Body of pancreas (tissue), 4 donors: ENCODE measurements at regions not wholly inside any gene's neighbourhood (a gene's known extent, or its start where the extent isn't known, plus 50 kb on each side); places are given as distances from the start of the nearest gene placed in this dataset.

Source experiments
- ATAC-seq: fragments of 150-250 bp; one replicate; pipeline ENCODE4 v1.9.1; 2016
- DNase-seq, 4 donors: peaks; one replicate each; pipeline ENCODE4 v3.0.0-alpha.2; 2019
- H3K27ac ChIP-seq, 4 donors: fragments of 200-600 bp; sonication (generic); 1 replicate in 3 of 4; 2 replicates in 1 of 4; pipeline versions ENCODE4 v1.5.1 to v1.6.1; 2016 to 2019; ENCODE audit warnings: mild to moderate bottlenecking in 1 of 4, mixed read lengths in 1 of 4, moderate library complexity in 1 of 4
- H3K27me3 ChIP-seq, 2 donors: fragments of 200-600 bp; sonication (generic); one replicate each; pipeline ENCODE4 v1.6.0; 2016; ENCODE audit warnings: mild to moderate bottlenecking in 1 of 2
- H3K36me3 ChIP-seq, 2 donors: fragments of 200-600 bp; sonication (generic); replicated peaks in 1 of 2; 2 replicates each; pipeline ENCODE4 v1.5.1; 2016; ENCODE audit warnings: low read depth in 2 of 2; ENCODE audit not compliant: insufficient read depth in 1 of 2
- H3K4me1 ChIP-seq: fragments of 200-600 bp; sonication (generic); one replicate; pipeline ENCODE4 v1.6.0; 2016
- H3K4me3 ChIP-seq, 2 donors: fragments of 200-600 bp; sonication (generic); 1 replicate in 1 of 2; 2 replicates in 1 of 2; pipeline ENCODE4 v1.5.1; 2016 to 2019
- H3K9me3 ChIP-seq, 3 donors: fragments of 200-600 bp; sonication (generic); 1 replicate in 2 of 3; 2 replicates in 1 of 3; pipeline ENCODE4 v1.5.1; 2016
- POLR2A ChIP-seq, 3 donors: fragments of 450-650 bp; IDR thresholded peaks; one replicate each; pipeline ENCODE4 v1.6.1; 2016; ENCODE audit warnings: antibody characterized with exemption in 3 of 3, mild to moderate bottlenecking in 2 of 3
- WGBS, 2 donors: methylation state at CpG; one replicate each; pipeline ENCODE4 v1.1.5; 2017; 5-methylcytosine and 5-hydroxymethylcytosine counted together
- intact Hi-C: fragments of 100-400 bp; cut with DNase I; formaldehyde crosslinking; loops from one replicate; pipeline ENCODE4 v1.15.1; 2023
- TF ChIP-seq, protein P1 (sequence below), 7 experiments: fragments of 450-650 bp in 4 of 7; fragments of 200-600 bp in 3 of 7; sonication (generic) in 3 of 7; IDR thresholded peaks; one replicate each; pipeline ENCODE4 v1.5.1; 2016 to 2019; ENCODE audit warnings: antibody characterized with exemption in 7 of 7

DNA sequence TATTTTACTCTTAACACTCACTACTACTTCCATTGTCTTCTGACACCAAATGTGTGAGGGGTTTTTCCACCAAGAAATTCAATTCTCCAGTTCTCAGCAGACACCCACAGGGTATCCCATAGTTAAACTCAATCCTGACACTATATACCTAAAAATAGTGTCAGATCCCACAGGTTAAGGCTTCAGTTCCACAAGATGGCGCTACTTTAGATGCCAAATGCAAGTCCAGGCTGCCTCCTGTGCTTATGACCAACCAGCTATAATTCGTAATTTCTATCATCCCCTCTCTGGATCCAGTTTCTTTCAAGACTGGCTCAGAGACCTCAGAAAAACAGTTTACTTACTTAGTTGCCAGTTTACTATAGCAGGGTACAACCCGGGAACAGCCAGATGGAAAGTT, 1146.2 kb upstream of the SPRY2 start:
- Histone ChIP-seq H3K4me3 (no peak overlapping the region), H3K27me3 (no peaks in the 10 kb centered on the region), H3K27ac (no peak overlapping the region), H3K4me1 (no peaks in the 10 kb centered on the region), H3K9me3 (no peaks in the 10 kb centered on the region), H3K36me3 (no peaks in the 10 kb centered on the region)
- DNase-seq, result peak; percentile 13 to 35 (median 25)
- intact Hi-C loops, result no loop called here
- WGBS, 2 donors, result 44 to 49% methylated on average over 3 of the region's 3 CpGs
- no peak for TF ChIP-seq POLR2A (IDR thresholded peaks at IDR 0.05)
- TF ChIP-seq, protein P1, sequence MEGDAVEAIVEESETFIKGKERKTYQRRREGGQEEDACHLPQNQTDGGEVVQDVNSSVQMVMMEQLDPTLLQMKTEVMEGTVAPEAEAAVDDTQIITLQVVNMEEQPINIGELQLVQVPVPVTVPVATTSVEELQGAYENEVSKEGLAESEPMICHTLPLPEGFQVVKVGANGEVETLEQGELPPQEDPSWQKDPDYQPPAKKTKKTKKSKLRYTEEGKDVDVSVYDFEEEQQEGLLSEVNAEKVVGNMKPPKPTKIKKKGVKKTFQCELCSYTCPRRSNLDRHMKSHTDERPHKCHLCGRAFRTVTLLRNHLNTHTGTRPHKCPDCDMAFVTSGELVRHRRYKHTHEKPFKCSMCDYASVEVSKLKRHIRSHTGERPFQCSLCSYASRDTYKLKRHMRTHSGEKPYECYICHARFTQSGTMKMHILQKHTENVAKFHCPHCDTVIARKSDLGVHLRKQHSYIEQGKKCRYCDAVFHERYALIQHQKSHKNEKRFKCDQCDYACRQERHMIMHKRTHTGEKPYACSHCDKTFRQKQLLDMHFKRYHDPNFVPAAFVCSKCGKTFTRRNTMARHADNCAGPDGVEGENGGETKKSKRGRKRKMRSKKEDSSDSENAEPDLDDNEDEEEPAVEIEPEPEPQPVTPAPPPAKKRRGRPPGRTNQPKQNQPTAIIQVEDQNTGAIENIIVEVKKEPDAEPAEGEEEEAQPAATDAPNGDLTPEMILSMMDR (IDR thresholded peaks at IDR 0.05), result peak in 5 of 7 experiments; percentile 18 to 28 (median 24)
- ATAC-seq, result no peak

DNA sequence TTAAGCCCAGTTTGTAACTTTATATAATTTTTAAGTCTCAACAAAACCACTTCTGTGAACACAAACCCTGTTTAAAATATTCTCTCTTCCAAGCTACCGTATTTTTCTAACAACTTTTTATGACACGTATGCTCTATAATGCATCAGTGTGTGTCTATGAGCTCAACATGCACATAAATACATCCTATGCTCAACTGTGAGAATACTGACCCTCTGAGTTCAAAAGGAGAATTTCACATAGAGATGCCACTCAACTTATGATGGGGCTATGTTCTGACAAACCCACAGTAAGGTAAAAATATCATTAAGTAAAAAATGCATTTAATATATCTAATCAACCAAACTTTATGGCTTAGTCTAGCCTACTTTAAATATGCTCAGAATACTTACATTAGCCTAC, 1139.7 kb upstream of the SPRY2 start:
- ATAC-seq (no peak), DNase-seq (no peak)
- H3K36me3 ChIP-seq, result no peaks in the 10 kb centered on the region
- H3K27ac ChIP-seq, result no peak overlapping the region
- no peak overlapping the region for H3K4me3 ChIP-seq
- intact Hi-C loops, result no loop called here
- no peaks in the 10 kb centered on the region for H3K4me1 ChIP-seq
- WGBS, 2 donors, result 51 to 56% methylated on average over 2 of the region's 2 CpGs
- H3K9me3 ChIP-seq, result no peaks in the 10 kb centered on the region
- TF ChIP-seq, protein P1 (IDR thresholded peaks at IDR 0.05), result peak in 4 of 7 experiments; percentile 17 to 36 (median 30)
- TF ChIP-seq POLR2A (IDR thresholded peaks at IDR 0.05), result no peak
- no peaks in the 10 kb centered on the region for H3K27me3 ChIP-seq

DNA sequence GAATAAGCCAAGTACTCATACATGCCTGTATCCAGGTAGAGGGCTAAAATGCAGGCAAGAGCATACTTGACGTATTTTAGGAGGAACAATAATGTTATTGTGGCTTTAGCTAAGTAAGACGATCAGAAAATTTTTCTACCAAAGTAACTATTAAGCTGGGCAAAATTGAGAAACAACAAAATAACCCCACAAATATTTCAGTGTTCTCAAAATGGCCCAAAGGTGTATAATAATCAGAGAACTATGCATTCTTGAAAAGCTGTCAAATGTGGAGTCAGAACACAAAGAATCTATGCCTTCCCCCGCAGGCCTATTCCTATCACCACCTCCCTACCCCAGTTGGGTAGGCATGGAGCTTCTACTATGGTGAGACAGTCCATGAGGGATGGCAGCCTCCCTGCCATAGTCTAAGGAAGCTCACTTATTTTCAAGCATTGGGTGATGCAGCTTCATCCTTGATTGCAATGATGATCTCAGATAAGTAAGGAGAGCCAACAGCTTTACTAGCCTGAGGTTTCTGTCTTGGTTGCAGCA, 1132.5 kb upstream of the SPRY2 start:
- TF ChIP-seq, protein P1 (IDR thresholded peaks at IDR 0.05), result no peak
- no peak for TF ChIP-seq POLR2A (IDR thresholded peaks at IDR 0.05)
- Histone ChIP-seq H3K36me3 (no peaks in the 10 kb centered on the region), H3K4me1 (no peaks in the 10 kb centered on the region), H3K9me3 (no peaks in the 10 kb centered on the region), H3K27ac (no peak overlapping the region), H3K27me3 (no peaks in the 10 kb centered on the region), H3K4me3 (no peak overlapping the region)
- 76 to 83% methylated on average over 3 of the region's 3 CpGs for WGBS, 2 donors
- ATAC-seq (no peak), DNase-seq (no peak)
- intact Hi-C loops, result no loop called here

DNA sequence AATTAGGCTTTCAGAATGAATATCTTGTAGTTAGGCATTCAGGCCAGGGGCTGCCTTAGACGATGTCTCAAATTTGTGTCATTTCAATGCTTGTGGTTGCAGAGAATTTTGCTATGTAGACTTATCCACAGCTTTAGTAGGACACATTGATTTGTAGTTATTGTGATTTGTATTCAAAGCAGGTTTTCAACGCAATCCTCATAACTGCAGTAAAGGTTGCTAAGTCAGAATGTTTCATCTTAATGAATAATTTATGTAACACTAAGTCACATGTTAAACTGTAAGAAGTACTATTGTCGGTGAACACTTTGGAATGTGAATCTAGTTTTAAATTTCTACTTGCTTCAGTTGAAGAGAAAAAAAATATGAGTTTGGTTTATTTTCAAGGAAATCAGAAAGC, 1117.2 kb upstream of the SPRY2 start:
- Histone ChIP-seq H3K4me3 (no peak overlapping the region), H3K36me3 (no peaks in the 10 kb centered on the region), H3K4me1 (no peaks in the 10 kb centered on the region), H3K9me3 (no peaks in the 10 kb centered on the region), H3K27ac (no peak overlapping the region), H3K27me3 (no peaks in the 10 kb centered on the region)
- WGBS, 2 donors, result 82% methylated on average over 3 of the region's 3 CpGs
- DNase-seq (no peak), ATAC-seq (no peak)
- intact Hi-C loops, result no loop called here
- no peak for TF ChIP-seq POLR2A (IDR thresholded peaks at IDR 0.05)
- TF ChIP-seq, protein P1 (IDR thresholded peaks at IDR 0.05), result no peak

DNA sequence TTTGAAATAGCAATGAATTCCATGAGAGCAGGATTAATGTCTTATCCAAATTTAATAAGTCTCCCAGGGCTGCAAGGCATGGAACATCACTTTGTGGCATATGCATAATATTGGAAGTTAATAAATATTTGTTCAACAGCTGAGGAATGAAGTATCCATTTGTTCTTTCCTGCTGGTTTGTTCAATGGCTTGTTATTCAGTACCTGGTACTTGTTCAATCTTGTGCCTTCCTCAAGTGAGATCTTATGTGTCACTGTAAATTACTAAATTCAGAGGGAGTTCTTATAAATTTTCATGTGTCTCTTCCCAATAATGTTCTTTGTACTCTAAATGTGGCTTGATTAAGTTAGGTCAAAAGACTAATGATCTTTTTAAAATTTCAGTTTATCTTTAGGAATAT, 1105.5 kb upstream of the SPRY2 start:
- intact Hi-C loops, result no loop called here
- TF ChIP-seq, protein P1 (IDR thresholded peaks at IDR 0.05), result no peak
- no peak for TF ChIP-seq POLR2A (IDR thresholded peaks at IDR 0.05)
- H3K36me3 ChIP-seq, result no peaks in the 10 kb centered on the region

More for the DNA sequence above, 1105.5 kb upstream of the SPRY2 start:
- Histone ChIP-seq H3K4me3 (no peak overlapping the region), H3K27ac (no peak overlapping the region), H3K27me3 (no peaks in the 10 kb centered on the region), H3K4me1 (no peaks in the 10 kb centered on the region), H3K9me3 (no peaks in the 10 kb centered on the region)
- ATAC-seq (no peak), DNase-seq (no peak)
